ENCODE measurements at regions not wholly inside any gene's neighbourhood (a gene's known extent, or its start where the extent isn't known, plus 50 kb on each side); places are given as distances from the start of the nearest gene placed in this dataset.
"Not testable (repeated sequence)": the region's sequence is repeated elsewhere in the genome, so short reads cannot be mapped to it uniquely, and the experiment has no call there.

DNA sequence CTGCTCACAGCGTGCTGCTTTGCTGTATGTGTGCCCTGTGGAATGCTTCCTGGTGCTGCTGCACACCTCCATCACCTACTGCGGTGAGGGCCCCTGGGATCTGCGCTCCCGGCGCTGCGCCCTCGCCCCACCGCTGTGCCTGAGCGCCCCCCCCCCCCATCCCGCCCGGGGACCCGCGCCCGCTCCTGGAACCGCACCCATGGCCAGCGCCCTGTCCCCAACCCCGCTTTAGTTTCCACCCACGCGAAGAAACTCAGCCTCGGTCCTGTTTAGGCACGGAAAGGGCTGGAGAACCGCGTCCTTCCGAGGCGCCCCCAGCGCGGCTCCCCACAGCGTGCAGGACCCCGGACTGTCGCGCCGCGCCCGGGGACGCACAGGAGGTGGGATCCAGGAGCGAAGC lies 265.5 kb downstream of the POTEB3 start:
- DNase-seq = not testable (repeated sequence)

DNA sequence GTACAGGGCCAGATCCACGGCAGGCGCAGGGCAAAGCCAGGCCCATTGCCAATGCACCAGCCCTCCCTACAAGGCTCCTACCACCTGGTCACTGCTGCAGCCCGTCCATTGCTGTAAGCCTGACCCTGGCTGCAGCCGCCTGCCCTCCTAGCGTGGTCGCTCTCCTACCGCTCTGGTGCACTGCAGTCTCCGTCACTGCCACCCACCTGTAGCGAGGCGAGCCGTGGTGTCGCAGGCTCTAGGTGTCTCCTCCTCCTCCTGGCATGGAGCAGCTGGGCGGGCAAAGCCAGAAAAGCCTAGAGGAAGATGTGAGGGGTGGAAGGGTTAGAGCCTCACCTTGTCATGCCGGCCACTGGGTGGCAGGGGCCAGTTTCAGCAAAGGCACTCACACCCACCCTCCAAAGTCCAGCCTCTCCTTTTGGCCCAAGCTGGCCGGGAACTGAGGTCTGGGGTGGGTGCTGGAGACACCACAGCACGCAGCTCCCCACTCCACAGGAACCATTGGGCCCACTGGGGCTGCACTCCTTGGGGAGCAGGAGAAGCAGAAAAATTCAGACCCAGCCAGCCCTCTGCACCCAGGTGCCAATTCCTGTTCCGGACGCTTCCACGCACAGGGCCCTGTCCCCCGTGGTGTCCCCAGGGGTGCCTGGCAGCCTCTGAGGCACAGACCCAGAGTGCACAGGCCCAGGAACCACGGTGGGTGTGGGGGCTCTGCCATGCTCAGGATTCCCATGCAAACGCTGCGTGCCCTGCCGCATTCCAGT lies 285.3 kb upstream of the POTEB2 start:
- DNase-seq = not testable (repeated sequence)

DNA sequence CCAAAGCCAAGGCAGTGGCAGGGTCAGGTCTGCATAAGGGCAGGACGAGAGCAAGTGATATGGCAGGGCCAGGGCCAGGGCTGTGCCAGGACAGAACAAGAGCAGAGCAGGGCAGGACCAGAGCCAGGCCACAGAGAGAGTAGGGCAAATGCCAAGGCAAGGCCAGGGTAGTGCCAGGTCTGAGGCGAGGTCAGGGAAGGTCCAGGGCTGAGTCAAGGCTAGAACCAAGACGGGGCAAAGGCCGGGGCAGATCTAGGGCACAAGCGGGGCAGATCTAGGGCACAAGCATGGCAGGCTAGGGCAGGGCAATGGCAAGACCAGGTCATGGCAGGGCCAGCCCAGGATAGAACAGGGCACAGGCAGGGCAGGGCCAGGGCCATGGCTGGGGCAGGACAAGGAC lies 282.0 kb upstream of the POTEB2 start:
- not testable (repeated sequence) for DNase-seq

DNA sequence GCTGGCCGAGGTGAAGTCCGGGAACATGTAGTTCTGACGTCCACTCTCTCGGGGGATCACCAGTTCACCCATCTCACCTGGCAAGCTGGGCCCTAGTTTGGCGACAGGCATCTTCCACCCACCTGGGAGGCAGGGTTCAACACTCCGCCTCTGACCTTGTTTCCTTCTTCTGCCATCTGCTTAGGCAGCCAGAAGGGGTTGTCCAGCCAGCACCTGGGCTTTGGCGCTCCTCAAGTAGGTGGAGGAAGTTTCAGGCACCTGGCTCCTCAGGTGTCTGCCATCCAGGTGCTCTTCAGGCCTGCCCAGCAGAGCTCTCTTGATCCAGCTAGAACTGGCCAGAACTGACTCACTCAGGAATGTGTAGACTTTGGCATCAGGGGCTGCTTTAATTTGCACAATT lies 267.8 kb upstream of the POTEB2 start:
- DNase-seq = not testable (repeated sequence)

DNA sequence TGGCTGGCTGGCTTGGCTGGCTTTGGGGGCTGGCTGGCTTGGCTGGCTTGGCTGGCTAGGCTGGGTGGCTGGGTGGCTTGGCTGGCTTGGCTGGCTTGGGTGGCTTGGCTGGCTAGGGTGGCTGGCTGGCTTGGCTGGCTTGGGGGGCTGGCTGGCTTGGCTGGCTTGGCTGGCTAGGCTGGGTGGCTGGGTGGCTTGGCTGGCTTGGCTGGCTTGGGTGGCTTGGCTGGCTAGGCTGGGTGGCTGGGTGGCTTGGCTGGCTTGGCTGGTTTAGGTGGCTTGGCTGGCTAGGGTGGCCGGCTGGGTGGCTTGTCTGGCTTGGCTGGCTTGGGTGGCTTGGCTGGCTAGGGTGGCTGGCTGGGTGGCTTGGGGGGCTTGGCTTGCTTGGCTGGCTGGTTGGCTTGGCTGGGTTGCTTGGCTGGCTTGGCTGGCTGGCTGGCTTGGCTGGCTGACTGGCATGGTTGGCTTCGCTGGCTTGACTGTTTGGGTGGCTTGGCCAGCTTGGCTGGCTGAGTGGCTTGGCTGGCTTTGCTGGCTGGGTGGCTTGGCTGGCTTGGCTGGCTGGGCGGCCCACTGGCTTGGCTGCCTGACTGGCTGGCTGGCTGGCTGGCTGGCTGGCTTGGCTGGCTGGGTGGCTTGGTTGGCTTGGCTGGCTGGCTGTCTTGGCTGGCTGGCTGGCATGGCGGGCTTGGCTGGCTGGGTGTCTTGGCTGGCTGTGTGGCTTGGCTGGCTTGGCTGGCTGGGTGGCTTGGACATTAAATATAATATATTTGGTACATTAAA lies 246.3 kb upstream of the POTEB2 start:
- not testable (repeated sequence) for DNase-seq

DNA sequence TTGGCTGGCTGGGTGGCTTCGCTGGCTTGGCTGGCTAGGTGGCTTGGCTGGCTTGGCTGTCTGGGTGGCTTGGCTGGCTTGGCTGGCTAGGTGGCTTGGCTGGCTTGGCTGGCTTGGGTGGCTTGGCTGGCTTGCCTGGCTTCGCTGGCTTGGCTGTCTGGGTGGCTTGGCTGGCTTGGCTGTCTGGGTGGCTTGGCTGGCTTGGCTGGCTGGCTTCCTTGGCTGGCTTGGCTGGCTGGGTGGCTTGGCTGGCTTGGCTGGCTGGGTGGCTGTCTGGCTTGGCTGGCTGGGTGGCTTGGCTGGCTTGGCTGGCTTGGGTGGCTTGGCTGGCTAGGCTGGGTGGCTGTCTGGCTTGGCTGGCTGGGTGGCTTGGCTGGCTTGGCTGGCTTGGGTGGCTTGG lies 245.7 kb upstream of the POTEB2 start:
- peak; percentile 0 for DNase-seq

DNA sequence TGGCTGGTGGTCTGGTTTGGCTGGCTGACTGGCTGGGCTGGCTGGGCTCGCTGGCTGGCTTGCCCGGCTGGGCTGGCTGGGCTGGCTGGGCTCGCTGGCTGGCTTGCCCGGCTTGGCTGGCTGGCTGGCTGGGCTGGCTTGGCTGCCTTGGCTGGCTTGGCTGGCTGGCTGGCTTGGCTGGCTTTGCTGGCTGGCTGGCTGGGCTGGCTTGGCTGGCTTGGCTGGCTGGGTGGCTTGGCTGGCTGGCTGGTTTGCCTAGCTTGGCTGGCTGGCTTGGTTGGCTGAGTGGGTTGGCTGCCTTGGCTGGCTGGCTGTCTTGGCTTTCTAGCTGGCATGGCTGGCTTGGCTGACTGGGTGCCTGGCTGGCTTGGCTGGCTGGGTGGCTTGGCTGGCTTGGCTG lies 245.1 kb upstream of the POTEB2 start:
- DNase-seq = not testable (repeated sequence)

DNA sequence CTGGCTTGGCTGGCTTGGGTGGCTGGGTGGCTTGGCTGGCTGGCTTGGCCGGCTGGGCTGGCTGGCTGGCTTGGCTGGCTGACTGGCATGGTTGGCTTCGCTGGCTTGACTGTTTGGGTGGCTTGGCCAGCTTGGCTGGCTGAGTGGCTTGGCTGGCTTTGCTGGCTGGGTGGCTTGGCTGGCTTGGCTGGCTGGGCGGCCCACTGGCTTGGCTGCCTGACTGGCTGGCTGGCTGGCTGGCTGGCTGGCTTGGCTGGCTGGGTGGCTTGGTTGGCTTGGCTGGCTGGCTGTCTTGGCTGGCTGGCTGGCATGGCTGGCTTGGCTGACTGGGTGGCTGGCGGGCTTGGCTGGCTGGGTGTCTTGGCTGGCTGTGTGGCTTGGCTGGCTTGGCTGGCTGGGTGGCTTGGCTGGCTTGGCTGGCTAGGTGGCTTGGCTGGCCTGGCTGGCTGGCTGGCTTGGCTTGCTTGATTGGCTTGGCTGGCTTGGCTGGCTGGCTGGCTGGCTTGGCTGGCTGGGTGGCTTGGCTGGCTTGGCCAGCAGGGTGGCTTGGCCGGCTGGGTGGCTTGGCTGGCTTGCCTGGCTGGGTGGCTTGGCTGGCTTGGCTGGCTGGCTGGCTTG lies 244.2 kb upstream of the POTEB2 start:
- DNase-seq = not testable (repeated sequence)

DNA sequence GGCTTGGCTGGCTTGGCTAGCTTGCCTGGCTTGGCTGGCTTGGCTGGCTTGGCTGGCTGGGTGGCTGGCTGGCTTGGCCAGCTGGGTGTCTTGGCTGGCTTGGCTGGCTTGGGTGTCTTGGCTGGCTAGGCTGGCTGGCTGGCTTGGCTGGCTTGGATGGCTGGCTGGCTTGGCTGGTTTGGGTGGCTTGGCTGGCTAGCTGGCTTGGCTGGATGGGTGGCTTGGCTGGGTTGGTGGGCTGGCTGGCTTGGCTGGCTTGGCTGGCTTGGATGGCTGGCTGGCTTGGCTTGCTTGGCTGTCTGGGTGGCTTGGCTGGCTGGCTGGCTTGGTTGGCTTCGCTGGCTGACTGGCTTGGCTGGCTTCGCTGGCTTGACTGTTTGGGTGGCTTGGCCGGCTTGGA lies 242.3 kb upstream of the POTEB2 start:
- not testable (repeated sequence) for DNase-seq

DNA sequence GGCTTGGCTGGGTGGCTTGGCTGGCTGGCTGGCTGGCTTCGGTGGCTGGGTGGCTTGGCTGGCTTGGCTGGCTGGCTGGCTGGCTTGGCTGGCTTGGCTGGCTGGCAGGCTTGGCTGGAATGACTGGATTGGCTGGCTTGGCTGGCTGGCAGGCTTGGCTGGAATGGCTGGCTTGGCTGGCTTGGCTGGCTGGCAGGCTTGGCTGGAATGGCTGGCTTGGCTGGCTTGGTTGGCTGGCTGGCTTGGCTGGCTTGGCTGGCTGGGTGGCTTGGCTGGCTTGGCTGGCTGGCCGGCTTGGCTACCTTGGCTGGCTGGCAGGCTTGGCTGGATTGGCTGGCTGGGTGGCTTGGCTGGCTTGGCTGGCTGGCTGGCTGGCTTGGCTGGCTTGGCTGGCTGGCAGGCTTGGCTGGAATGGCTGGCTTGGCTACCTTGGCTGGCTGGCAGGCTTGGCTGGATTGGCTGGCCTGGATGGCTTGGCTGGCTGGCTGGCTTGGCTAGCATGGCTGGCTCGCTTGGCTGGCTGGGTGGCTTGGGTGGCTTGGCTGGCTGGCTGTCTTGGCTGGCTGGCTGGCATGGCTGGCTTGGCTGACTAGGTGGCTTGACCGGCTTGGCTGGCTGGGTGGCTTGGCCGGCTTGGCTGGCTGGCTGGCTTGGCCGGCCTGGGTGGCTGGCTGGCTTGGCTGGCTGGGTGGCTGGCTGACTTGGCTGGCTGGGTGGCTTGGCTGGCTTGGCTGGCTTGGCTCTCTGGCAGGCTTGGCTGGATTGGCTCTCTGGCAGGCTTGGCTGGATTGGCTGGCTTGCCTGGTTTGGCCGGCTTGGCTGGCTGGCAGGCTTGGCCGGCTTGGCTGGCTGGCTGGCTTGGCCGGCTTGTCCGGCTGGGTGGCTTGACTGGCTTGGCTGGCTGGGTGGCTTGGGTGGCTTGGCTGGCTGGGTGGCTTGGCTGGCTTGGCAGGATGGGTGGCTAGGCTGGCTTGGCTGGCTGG lies 241.6 kb upstream of the POTEB2 start:
- not testable (repeated sequence) for DNase-seq

DNA sequence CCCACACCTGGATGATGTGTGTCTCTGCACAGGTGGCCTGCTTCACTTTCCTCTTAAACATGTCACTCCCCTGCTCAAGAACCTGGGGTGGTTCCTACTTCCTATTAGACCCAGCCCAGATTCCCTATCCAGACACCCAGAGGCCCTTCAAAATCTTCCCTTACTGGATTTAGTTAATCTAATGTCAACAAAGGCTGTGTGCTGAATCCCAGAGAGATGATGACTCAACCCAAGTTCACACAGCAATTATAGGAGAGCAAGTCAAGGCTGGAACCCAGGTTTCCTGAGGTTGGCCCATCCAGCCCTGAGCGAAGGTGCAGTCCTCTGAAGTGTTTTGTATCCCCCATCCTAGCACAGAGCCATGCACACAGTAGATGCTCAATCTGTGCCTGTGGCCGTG lies 230.5 kb upstream of the POTEB2 start:
- DNase-seq = not testable (repeated sequence)

DNA sequence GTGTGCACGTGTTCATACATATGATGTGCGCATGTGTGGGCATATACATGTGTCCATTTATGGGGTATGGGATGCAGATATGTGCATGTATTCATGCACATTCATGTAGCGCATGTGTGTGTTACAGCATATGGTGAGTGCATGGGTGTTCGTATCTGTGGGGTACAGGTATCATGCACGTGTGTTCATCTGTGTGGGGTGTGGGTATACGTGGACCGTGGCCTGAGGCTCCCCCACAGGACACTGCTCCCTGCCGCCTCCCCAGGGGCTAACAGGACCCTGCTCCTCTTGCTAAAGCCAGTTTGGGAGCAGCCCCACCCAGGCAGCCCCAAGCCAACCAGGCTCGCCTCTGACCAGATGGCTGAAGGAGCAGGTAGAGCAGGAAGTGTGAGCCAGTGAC lies 213.4 kb upstream of the POTEB2 start:
- DNase-seq = not testable (repeated sequence)

DNA sequence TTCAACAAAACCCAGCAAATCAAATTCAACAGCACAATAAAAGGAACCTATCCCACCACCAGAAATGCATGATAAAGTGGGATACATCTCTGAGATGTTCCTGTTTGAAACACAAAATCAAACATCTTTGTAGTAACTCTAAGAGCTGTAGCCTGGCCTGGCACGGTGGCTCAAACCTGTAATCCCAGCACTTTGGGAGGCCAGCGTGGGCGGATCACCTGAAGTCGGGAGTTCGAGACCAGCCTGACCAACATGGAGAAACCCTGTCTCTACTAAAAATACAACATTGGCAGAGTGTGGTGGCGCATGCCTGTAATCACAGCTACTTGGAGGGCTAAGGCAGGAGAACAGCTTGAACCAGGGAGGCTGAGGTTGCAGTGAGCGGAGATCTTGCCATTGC lies 202.8 kb upstream of the POTEB2 start:
- not testable (repeated sequence) for DNase-seq

DNA sequence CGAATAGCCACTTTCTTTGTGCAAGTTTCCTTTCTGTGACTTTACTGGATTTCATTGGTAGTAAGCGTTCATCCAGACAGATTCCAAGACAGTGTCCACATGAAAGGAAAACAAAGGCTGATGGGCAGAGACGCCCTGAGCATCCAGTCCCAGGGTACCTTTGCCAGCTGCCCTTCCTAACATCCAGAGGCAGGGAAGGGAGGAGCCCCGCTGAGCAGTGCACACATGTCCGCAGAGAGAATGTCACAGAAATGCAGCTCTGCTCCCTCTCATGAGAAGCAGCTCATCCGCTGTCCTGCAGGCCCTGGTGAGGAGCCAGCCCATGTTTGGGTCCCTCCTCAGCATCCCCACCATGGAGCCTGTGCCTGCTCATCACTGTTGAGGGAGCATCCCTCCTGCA lies 197.4 kb upstream of the POTEB2 start:
- DNase-seq = not testable (repeated sequence)

DNA sequence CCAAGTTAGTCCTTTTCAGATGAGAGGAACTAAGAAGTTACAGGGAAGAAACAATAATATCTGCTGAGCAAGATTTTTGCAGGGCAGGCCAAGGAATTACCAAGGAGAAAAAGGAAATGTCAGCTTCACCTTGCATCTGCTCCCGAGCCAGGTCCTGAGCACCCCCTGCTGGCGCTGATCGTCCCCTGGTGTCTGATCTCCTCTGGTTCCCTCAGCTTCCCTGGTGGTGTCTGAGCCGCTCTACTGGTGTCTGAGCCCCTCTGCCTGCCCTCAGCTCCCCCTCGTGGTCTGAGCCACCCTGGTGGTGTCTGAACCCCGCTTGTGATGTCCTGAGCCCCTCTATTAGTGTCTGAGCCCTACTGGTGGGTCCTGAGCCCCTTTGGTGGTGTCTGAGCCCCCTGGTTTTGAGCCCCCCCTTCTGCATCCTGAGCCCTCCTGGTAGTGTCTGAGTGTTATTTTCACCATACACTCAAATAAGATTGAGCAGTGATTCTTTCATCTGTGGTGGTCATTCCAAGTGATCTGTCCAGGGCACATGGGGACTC lies 196.6 kb upstream of the POTEB2 start:
- DNase-seq = not testable (repeated sequence)

DNA sequence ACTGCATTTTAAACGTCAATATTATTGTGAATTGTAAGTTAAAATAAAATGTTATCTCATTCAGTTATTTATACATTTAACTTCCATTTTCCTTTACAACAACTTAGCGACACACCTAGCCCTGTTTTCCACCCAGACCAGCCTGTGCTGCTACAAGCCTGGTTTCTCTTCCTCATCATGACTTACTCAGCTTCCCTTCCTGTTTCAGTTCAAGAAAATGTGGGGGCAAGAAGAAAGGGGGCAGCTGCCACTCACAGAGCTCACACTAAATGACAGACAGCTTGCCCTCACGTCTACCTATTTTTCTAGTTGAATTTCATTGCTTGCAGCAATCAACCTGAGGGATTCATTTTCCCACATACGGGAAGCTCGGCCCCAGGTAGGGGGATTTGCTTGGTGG lies 185.8 kb upstream of the POTEB2 start:
- DNase-seq = not testable (repeated sequence)

DNA sequence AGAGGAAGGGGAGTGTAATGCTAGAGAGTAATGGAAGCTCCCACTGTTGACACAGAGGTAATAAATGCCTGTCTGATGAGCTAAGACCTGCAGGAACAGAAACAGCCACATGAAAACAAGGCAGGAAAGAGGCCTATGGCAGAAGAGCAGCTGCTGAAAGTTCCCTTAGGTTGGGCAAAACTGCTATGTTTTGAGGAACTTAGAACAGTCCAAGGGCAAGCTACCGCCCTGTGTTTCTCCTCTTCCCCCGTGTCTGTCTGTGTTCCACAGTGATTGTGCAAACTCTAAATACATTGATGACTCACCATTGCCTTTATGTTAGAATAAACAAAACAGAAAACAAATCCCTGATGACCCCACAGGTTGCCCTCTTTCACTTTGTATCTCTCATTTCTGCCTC lies 165.6 kb upstream of the POTEB2 start:
- not testable (repeated sequence) for DNase-seq

DNA sequence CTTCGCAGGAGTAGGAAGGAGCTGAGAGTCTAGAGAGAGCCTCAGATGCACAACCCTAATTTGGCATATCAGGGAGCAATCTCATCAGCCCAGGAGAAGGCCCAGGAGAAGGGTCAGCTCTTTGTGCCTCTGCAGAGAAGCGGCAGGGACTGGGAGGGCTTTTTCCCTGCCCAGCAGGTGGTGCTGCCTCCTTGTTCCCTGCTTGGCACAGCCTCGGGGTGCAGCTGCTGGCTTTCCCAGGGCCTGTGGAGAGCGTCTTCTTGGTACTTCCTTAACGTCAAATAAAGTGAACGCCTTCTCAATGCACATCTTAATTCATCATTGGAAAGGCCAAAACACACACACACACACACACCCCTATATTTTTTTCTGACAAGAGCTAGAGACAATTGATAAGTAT lies 162.9 kb upstream of the POTEB2 start:
- not testable (repeated sequence) for DNase-seq

DNA sequence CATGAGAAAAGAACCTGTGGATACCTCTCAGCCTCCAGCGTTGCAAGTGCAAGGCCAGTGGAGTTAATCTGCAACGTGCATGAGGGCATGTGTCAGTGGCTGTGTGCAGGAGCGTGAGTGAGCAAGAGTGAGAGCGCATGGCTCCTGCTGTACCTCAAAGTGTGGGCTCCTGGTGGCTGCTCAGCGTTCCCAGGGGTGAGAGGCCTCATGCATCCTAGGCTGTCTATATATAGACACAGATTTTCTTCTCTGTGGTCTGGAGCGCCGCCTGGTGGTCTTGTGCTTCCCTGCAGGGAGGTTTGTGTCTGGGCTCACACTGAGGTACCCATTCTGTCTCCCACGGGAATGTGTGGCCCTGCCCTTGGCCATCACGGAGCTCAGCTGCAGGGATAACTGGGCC lies 161.8 kb upstream of the POTEB2 start:
- not testable (repeated sequence) for DNase-seq

DNA sequence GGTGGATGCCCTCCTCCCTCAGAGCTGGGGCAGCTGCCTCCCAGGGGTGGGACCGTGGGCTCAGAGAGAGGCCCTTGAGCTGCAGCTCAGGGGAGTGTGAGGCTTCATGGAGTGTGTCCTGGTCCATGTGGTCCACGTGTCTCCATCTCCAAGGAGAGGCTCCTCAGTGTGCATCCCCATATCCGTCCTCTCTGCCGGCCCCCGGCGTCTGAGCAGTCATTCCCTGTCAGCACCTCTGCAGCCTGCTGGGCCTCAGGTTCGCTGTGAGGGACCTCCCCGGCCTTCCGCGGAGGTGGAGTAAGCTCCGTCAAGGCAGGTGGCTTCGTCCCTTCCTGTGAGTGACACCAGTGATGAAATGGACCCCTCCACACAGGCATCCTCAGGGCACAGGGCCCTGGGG lies 160.7 kb upstream of the POTEB2 start:
- DNase-seq = not testable (repeated sequence)

DNA sequence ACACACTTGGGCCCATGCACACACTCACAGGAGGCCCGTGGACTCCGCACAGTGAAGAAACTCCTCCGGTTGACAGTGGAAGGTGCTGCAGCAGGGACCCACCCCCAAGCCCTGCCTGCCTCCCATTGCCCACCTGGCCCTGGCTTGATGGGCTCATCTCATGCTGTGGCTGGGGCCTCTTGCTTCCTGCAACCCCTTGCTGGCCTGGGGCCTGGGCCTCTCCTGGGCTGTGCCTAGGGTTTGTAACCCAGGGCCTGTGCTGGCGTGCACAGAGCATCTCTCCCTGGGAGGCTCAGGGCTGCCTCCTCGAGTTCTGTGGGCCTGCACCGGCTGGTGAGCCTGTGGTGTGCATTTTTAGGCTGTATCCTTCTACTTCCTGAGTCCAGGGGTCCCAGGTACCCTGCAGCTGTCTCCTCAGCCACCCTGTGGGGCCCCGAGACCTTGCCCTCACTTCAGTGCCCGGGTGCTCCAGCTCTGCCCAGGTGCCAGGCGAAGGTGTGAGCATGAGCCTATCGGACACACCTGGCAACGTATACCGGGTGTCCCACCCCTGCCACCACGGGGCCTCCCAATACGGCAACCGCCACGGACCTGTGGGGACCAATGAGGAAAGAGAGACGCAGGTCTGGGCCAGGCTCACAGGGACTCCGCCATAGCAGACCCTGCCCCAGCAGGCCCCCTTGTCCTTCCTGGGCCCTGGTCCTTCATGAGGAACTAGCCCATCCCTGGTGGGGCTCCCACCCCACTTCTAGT lies 158.3 kb upstream of the POTEB2 start:
- not testable (repeated sequence) for DNase-seq

Measured in right forelimb (tissue), 1 donor.